HFF-Myc (cell line): ENCODE measurements at regions not wholly inside any gene's neighbourhood (a gene's known extent, or its start where the extent isn't known, plus 50 kb on each side); places are given as distances from the start of the nearest gene placed in this dataset.

Source experiments
- DNase-seq: peaks from one replicate; pipeline ENCODE4 v3.0.0-alpha.2; 2011; ENCODE audit warnings: low read depth; ENCODE audit errors: extremely low read depth
- H3K4me3 ChIP-seq: replicated peaks from 2 replicates; pipeline ENCODE4 v1.5.1; 2011; ENCODE audit warnings: low read depth, mild to moderate bottlenecking, control low read depth, low read length
- CTCF ChIP-seq: IDR thresholded peaks from 2 replicates; pipeline ENCODE4 v1.5.1; 2012; ENCODE audit warnings: mild to moderate bottlenecking, low read depth, low read length, control low read depth; ENCODE audit errors: missing control alignments

GRCh38 chr2:186042207-186043028, 303.8 kb downstream of the FSIP2 start:
- no peak overlapping the region for H3K4me3 ChIP-seq
- no peak for DNase-seq
- no peak for TF ChIP-seq CTCF

- DNase-seq = no peak
- no peak overlapping the region for H3K4me3 ChIP-seq
- no peak for TF ChIP-seq CTCF
Observed at GRCh38 chr2:186044761-186045160, 306.2 kb downstream of the FSIP2 start.

GRCh38 chr2:186052930-186053329, 314.3 kb downstream of the FSIP2 start:
- TF ChIP-seq CTCF = no peak
- no peak overlapping the region for H3K4me3 ChIP-seq
- DNase-seq = no peak

DNA sequence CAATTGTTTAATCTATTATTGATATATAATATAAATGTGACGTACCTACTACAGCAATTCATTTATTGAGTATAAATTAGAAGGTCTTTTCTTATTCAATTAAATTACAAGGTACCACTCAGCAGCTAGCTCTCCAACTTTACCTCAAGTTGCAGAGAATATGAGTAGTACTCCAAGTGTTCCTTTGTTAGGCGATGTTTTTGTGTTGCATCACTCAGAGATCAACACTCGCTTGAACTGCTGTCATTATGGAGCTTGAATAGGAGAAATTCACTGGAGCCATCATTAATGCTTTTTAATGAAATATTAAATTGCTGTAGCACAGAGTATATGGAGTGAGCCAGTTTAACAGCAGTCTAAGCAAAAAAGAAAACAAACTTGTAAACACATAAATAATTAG, 320.0 kb downstream of the FSIP2 start:
- no peak for TF ChIP-seq CTCF
- H3K4me3 ChIP-seq = no peak overlapping the region
- DNase-seq = no peak

DNA sequence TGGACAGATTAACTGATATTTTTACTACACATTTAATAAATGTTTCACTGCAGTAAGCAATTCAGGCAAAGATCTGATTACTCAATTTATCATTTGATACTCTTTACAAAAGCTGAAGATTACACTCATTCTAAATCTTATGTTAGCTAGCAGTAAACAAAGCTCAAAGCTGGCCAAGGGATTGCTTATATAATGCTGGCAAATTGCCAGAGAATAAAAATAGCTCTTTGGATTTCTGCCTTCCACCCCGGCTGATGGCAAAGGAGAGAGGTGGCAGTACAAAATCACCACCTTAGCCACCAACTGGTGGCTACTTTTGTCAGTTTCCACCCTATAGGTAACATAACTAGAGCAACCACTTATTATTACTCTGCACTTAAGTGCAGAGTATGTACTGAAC, 320.5 kb downstream of the FSIP2 start:
- DNase-seq = no peak
- no peak overlapping the region for H3K4me3 ChIP-seq
- no peak for TF ChIP-seq CTCF

- TF ChIP-seq CTCF = no peak
- no peak overlapping the region for H3K4me3 ChIP-seq
- no peak for DNase-seq
Observed at GRCh38 chr2:186060744-186061440, 322.3 kb downstream of the FSIP2 start.
